T47D (cell line): ENCODE measurements at regions not wholly inside any gene's neighbourhood (a gene's known extent, or its start where the extent isn't known, plus 50 kb on each side); places are given as distances from the start of the nearest gene placed in this dataset.
"Not testable (repeated sequence)": the region's sequence is repeated elsewhere in the genome, so short reads cannot be mapped to it uniquely, and the experiment has no call there.

Source experiments
- DNase-seq, 2 experiments: peaks; one replicate each; pipeline versions ENCODE4 v3.0.0 to v3.0.0-alpha.2; 2011 to 2012; ENCODE audit warnings: low read depth in 1 of 2, low spot score in 1 of 2
- JUND ChIP-seq: IDR thresholded peaks from 2 replicates; pipeline ENCODE4 v1.6.1; 2012; ENCODE audit warnings: low read depth
- in situ Hi-C: cut with HindIII; loops from 2 replicates; pipeline ENCODE4 v1.10.0; 2016; ENCODE audit warnings: low sequenced_read_pairs, low pct_unique_long_range_greater_than_20kb

GRCh38 chr14:28820677-28821076, 54.1 kb downstream of the FOXG1 start:
- peak in 1 of 2 experiments; percentile 38 for DNase-seq
- in situ Hi-C loops = no loop called here
- TF ChIP-seq JUND = no peak

GRCh38 chr14:28821993-28822392, 55.4 kb downstream of the FOXG1 start:
- in situ Hi-C loops = no loop called here
- no peak for TF ChIP-seq JUND
- DNase-seq = no peak

GRCh38 chr14:28823245-28823644, 56.7 kb downstream of the FOXG1 start:
- no peak for DNase-seq
- in situ Hi-C loops = no loop called here
- no peak for TF ChIP-seq JUND

GRCh38 chr14:28830115-28830534, 63.5 kb downstream of the FOXG1 start:
- no peak for TF ChIP-seq JUND
- in situ Hi-C loops = no loop called here
- DNase-seq = peak in 1 of 2 experiments; percentile 83

GRCh38 chr14:28831126-28831525, 64.5 kb downstream of the FOXG1 start:
- TF ChIP-seq JUND = no peak
- in situ Hi-C loops = no loop called here
- DNase-seq = no peak

- DNase-seq, in situ Hi-C loops: not testable (repeated sequence)
These were observed 76.0 kb downstream of the FOXG1 start for GRCh38 chr14:28842569-28842968.

GRCh38 chr14:28867571-28867970, 101.0 kb downstream of the FOXG1 start:
- in situ Hi-C loops = no loop called here
- DNase-seq = no peak
- no peak for TF ChIP-seq JUND

GRCh38 chr14:28870033-28870564, 103.5 kb downstream of the FOXG1 start:
- in situ Hi-C loops = no loop called here
- no peak for TF ChIP-seq JUND
- no peak for DNase-seq

- no peak for TF ChIP-seq JUND
- in situ Hi-C loops = no loop called here
- DNase-seq = peak in 1 of 2 experiments; percentile 9
These were observed 109.5 kb downstream of the FOXG1 start for GRCh38 chr14:28875934-28876571.

GRCh38 chr14:28876572-28876945, 110.0 kb downstream of the FOXG1 start:
- no peak for DNase-seq
- TF ChIP-seq JUND = no peak
- in situ Hi-C loops = no loop called here

GRCh38 chr14:28877923-28878322, 111.3 kb downstream of the FOXG1 start:
- DNase-seq = no peak
- TF ChIP-seq JUND = no peak
- in situ Hi-C loops = no loop called here

GRCh38 chr14:28879573-28879996, 113.0 kb downstream of the FOXG1 start:
- no peak for DNase-seq
- in situ Hi-C loops = no loop called here
- TF ChIP-seq JUND = no peak

- in situ Hi-C loops = no loop called here
- DNase-seq = no peak
These were observed 120.4 kb downstream of the FOXG1 start for GRCh38 chr14:28886940-28887339.

GRCh38 chr14:28895389-28895788, 128.8 kb downstream of the FOXG1 start:
- TF ChIP-seq JUND = no peak
- in situ Hi-C loops = no loop called here

More at GRCh38 chr14:28886940-28887339, 120.4 kb downstream of the FOXG1 start:
- no peak for TF ChIP-seq JUND

More at GRCh38 chr14:28895389-28895788, 128.8 kb downstream of the FOXG1 start:
- DNase-seq = no peak
